Memory B cell (primary cell): ENCODE measurements at regions not wholly inside any gene's neighbourhood (a gene's known extent, or its start where the extent isn't known, plus 50 kb on each side); places are given as distances from the start of the nearest gene placed in this dataset.

ENCODE experiments used
- ATAC-seq: fragments of 150-1000 bp; cut with Tn5 transposase; 2 replicates; pipeline ENCODE4 v1.10.0; 2021; ENCODE audit warnings: low read depth, mild to moderate bottlenecking, moderate library complexity
- DNase-seq, 2 donors: peaks; one replicate each; pipeline ENCODE4 v3.0.0; 2022; ENCODE audit warnings: low spot score in 2 of 2
- H3K27ac Mint-ChIP-seq: one replicate; pipeline ENCODE4 v1.8.0; 2022; ENCODE audit warnings: mild to moderate bottlenecking, moderate library complexity, mixed read lengths
- H3K27me3 Mint-ChIP-seq: one replicate; pipeline ENCODE4 v1.8.0; 2022; ENCODE audit warnings: mixed read lengths
- H3K36me3 Mint-ChIP-seq: one replicate; pipeline ENCODE4 v1.8.0; 2022; ENCODE audit warnings: mild to moderate bottlenecking, mixed read lengths
- H3K4me1 Mint-ChIP-seq: one replicate; pipeline ENCODE4 v1.8.0; 2022; ENCODE audit warnings: mixed read lengths
- H3K4me3 Mint-ChIP-seq: one replicate; pipeline ENCODE4 v1.8.0; 2022; ENCODE audit warnings: mild to moderate bottlenecking, moderate library complexity, mixed read lengths
- H3K9me3 Mint-ChIP-seq: one replicate; pipeline ENCODE4 v1.8.0; 2022; ENCODE audit warnings: mixed read lengths

DNA sequence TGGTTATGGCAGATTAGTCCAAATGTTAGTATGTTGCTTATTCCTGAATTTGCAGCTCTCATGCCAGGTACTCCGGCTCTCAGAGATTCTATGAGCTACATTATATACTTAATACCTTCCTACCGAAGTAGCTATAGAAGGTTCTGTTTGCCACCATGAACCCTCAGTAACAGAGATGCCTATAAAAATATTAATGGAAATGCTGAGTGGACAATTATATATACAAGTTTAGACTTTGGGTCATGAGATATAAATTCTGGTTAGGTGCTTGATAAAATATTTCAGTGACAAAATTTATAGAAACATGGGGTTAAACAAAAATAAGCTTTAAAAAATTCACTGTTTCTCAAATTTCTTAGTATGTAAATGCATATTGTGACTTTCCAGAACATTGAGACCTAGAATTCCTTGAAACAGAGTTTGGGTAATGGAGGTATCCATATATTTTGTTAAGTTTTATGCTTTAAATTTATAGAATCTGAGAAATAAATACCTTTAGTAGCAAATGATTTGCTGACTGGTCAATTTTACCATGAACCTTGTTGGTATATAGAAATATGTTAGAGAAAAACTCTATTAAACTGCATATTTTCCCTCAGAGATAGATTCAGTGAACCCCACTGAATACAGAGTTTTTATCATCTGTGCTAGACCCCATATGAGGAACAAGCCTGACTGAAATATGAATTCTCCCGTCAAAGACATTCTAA is 533.5 kb downstream of the SH2D4B start:
- Mint-ChIP-seq H3K27me3 (no peaks in the 10 kb centered on the region), H3K9me3 (peaks cover 6% of the 10 kb centered on the region), H3K27ac (no peak overlapping the region), H3K4me3 (no peak overlapping the region), H3K4me1 (no peaks in the 10 kb centered on the region), H3K36me3 (no peaks in the 10 kb centered on the region)
- DNase-seq (no peak), ATAC-seq (no peak)

DNA sequence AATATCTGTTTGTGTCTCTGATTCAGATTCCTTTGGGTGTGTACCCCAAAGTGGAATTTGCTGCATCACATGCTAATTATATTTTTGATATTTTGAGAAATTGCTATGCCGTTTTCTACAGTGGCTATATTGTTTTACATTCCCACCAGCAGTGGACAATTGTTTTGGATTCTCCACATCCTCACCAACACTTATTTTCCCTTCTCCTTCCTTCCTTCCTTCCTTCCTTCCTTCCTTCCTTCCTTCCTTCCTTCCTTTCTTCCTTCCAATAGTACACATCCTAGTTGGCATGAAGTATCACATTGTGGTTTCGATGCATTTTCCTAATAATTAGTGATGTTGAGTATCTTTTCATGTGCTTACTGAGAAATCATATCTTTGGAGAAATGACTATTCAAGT is 535.5 kb downstream of the SH2D4B start:
- no peaks in the 10 kb centered on the region for H3K4me1 Mint-ChIP-seq
- H3K27ac Mint-ChIP-seq: no peak overlapping the region
- peaks cover 7% of the 10 kb centered on the region for H3K9me3 Mint-ChIP-seq
- no peaks in the 10 kb centered on the region for H3K36me3 Mint-ChIP-seq
- H3K4me3 Mint-ChIP-seq: no peak overlapping the region
- no peak for DNase-seq
- H3K27me3 Mint-ChIP-seq: no peaks in the 10 kb centered on the region
- no peak for ATAC-seq

DNA sequence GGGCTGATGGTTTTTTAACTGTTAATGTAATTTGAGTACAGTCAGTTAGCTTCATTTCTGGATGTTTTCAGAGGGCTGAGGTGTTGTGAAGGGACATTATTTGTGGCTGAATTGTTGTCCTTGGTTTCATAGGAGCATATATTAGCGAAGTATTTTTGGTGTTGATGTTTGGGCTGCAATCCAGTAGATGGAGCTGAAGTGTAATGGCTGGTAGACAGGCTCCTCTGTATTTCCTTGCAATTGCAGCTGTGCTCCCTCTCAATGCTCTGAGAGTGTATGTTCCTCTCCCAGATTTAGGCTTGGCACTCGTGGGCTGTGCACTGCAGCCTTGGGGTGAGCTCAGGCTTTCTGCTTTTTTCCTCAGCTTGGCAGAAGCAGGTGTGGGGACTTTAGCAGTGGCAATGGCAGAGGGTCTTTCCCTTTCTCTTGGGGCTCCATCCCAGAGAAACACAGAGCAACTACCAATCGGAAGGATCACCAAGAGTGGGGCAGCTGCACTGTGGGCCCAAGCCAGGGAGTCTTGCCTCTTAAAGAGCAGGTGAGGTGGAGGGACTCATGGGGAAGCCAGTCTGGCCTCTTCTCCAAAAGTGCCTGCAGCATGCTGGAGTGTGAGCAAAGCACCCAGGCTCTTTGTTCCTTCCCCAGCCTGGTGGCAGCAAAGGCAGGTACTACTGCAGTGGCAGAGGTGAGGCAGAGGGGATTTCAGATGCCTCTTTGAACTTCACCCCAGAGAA is 544.4 kb downstream of the SH2D4B start:
- DNase-seq: no peak
- no peak for ATAC-seq
- H3K27ac Mint-ChIP-seq: no peak overlapping the region
- H3K36me3 Mint-ChIP-seq: no peaks in the 10 kb centered on the region
- H3K4me3 Mint-ChIP-seq: no peak overlapping the region
- no peaks in the 10 kb centered on the region for H3K27me3 Mint-ChIP-seq
- H3K9me3 Mint-ChIP-seq: peaks cover 7% of the 10 kb centered on the region
- H3K4me1 Mint-ChIP-seq: no peaks in the 10 kb centered on the region

DNA sequence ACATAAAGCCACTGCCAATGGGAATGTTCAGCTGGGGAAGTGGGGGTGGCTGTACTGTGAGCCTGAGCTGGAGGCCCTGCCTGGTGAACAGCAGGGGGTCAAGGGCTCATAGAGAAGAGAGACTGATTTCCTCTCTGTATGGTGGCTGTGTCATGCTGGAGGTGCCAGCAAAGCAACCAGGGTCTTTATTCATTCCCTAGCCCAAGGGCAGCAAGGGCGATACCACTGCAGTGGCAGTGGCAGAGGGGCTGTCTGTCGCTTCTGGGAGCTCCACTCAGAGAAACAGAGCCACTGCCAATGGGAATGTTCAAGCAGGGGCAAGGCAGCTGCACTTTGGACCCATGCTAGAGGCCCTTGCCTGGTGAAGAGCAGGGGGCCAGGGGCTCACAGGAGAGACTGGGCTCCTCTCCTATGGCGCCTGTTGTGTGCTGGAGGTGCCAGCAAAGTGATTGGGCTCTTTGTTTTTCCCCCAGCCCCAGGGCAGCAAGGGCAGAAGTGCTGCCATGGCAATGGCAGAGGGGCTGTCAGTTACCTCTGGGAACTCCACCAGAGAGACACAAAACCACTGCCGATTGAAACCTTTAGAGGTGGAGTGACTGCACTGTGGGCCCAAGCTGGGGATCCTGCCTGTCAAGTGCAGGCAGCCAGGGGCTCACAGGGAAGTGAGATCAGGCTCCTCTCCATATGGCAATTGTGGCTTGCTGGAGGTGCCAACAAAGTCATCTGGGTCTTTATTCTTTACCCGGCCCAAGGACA is 545.1 kb downstream of the SH2D4B start:
- ATAC-seq (no peak), DNase-seq (no peak)
- H3K9me3 Mint-ChIP-seq: peaks cover 8% of the 10 kb centered on the region
- no peaks in the 10 kb centered on the region for H3K4me1 Mint-ChIP-seq
- H3K27me3 Mint-ChIP-seq: no peaks in the 10 kb centered on the region
- no peak overlapping the region for H3K4me3 Mint-ChIP-seq
- H3K27ac Mint-ChIP-seq: no peak overlapping the region
- no peaks in the 10 kb centered on the region for H3K36me3 Mint-ChIP-seq

DNA sequence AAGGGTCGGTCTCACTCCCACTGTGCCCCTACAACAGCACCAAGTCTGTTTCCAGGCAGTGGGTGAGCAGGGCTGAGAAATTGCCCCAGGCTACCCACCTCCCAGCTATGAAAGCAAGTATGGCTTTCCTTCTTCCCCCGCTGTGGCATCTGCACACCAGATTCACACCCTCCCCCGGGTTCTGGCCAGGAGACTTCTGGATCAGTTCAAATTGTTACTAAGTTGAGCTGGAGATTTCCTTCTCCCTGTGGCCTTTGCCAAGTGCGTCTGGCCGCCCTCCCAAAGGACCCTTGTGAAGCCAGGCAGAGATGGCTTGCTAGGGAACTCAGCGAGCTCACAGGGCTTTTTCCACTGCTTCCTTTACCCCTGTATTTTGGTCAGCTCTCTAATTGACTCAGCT is 555.4 kb downstream of the SH2D4B start:
- H3K9me3 Mint-ChIP-seq: peaks cover 3% of the 10 kb centered on the region
- H3K4me1 Mint-ChIP-seq: no peaks in the 10 kb centered on the region
- no peak overlapping the region for H3K27ac Mint-ChIP-seq
- H3K27me3 Mint-ChIP-seq: no peaks in the 10 kb centered on the region
- ATAC-seq (no peak), DNase-seq (no peak)
- H3K4me3 Mint-ChIP-seq: no peak overlapping the region
- H3K36me3 Mint-ChIP-seq: no peaks in the 10 kb centered on the region

DNA sequence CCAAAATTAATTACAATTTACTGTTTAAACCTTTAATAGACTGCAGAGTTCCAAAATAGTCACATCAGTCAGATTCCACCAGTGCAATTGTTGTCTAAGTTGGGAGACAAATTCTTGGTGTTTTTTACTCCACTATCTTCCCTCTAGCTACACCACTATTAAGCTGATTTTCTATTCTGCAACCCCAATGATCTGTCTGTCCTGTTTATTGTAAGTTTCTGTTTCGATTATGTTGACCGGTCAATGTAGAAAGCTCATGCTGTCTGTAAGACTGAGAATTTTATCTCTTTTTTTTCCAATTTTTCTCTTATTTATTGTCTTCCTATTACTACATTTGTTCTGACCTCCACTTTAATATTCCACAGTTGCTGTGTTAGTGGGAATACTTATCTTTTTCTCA is 557.5 kb downstream of the SH2D4B start:
- ATAC-seq: no peak

DNA sequence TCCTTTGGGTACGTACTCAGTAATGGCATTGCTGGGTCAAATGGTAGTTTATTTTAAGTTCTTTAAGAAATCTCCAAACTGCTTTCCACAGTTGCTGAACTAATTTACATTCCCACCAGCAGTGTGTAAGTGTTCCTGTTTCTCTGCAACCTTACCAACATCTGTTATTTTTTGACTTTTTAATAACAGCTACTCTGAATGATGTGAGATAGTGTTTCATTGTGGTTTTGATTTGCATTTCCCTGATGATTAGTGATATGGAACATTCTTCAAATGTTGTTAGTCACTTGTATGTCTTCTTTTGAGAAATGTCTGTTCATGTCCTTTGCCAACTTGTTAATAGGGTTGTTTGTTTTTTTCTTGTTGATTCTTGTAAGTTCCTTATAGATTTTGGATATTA is 558.9 kb downstream of the SH2D4B start:
- H3K27ac Mint-ChIP-seq: no peak overlapping the region
- no peaks in the 10 kb centered on the region for H3K4me1 Mint-ChIP-seq
- no peak for DNase-seq
- H3K27me3 Mint-ChIP-seq: no peaks in the 10 kb centered on the region
- H3K9me3 Mint-ChIP-seq: peaks cover 2% of the 10 kb centered on the region
- H3K36me3 Mint-ChIP-seq: no peaks in the 10 kb centered on the region
- ATAC-seq: no peak
- H3K4me3 Mint-ChIP-seq: no peak overlapping the region

More for the DNA sequence above, 557.5 kb downstream of the SH2D4B start:
- Mint-ChIP-seq H3K36me3 (no peaks in the 10 kb centered on the region), H3K9me3 (peaks cover 2% of the 10 kb centered on the region), H3K27me3 (no peaks in the 10 kb centered on the region), H3K27ac (no peak overlapping the region), H3K4me3 (no peak overlapping the region), H3K4me1 (no peaks in the 10 kb centered on the region)
- DNase-seq: no peak

DNA sequence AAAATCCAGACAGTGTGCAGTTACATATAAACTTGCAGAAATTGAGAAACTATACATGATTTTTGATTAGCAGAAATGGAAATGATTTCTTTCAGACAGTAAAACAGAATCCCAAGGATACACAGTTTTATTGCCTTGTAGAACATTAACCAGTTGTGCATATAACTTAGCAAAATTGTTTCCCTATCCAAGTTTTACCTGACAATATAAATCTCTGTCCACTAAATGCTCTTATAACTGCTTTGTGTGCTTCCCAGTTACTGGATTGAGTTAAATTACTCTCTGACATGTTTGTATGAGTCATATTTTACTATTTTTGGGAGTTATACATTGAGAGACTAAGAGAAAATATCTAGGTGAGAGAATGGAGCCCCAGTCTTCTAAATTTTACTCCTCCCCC is 563.4 kb downstream of the SH2D4B start:
- H3K27me3 Mint-ChIP-seq: no peaks in the 10 kb centered on the region
- H3K36me3 Mint-ChIP-seq: no peaks in the 10 kb centered on the region
- no peaks in the 10 kb centered on the region for H3K4me1 Mint-ChIP-seq
- H3K9me3 Mint-ChIP-seq: peaks cover 2% of the 10 kb centered on the region
- no peak overlapping the region for H3K4me3 Mint-ChIP-seq
- DNase-seq (no peak), ATAC-seq (no peak)
- no peak overlapping the region for H3K27ac Mint-ChIP-seq

DNA sequence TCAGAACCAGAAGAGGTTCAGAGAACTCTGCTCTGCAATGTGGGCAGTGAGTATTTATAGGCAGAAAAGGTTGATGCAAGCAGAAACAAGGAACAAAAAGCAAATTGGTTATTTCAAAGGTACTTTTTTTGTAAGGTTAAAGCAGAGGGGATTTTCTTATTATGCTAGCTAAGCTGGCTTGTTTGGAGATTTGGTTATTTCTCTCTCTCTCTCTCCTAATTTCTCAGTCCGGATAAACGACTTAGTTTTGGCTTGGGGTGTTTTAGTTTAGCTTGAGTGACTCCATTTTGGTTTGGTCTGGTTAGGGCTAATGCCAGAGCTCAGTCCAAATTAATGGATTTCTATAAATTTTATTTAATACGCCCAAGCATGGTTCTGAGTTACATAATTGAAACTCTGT is 566.8 kb downstream of the SH2D4B start:
- H3K27ac Mint-ChIP-seq: no peak overlapping the region
- H3K9me3 Mint-ChIP-seq: peaks cover 2% of the 10 kb centered on the region
- no peak for ATAC-seq
- H3K4me3 Mint-ChIP-seq: no peak overlapping the region
- no peak for DNase-seq
- no peaks in the 10 kb centered on the region for H3K36me3 Mint-ChIP-seq
- H3K4me1 Mint-ChIP-seq: no peaks in the 10 kb centered on the region
- H3K27me3 Mint-ChIP-seq: no peaks in the 10 kb centered on the region

DNA sequence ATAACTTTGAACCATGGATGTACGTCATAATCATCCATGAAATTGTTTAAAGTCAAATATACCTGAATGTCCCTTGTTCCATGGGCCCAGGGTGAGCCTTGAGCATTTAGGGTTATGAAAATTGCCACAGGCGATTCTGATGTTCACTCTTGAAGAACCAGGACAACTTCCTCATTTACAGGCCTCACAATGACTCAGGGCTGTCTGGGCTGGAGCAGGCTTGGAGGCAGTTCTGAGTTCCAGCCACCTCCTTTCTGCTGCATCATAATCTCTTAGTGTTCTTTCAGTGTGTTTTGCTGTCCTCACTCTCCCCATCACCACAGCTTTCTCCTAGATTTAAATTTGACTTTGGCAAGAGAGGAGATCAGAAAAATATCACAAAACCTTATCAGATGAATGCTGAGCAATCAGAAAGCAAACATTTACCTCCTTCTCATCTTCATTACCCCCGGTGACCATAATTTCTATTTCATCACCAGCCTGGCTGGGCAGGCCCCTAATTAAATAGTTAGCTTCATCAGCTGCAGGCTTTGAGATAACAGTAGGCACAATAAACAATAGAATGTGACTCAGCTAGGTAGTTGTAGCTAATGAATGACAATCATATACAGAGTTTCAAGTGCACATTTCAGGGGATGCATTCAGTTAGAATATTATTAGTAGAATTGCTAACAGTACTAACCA is 571.0 kb downstream of the SH2D4B start:
- H3K27ac Mint-ChIP-seq: no peak overlapping the region
- H3K9me3 Mint-ChIP-seq: peaks cover 2% of the 10 kb centered on the region
- ATAC-seq: no peak
- no peaks in the 10 kb centered on the region for H3K27me3 Mint-ChIP-seq
- no peaks in the 10 kb centered on the region for H3K4me1 Mint-ChIP-seq
- no peaks in the 10 kb centered on the region for H3K36me3 Mint-ChIP-seq
- no peak for DNase-seq
- H3K4me3 Mint-ChIP-seq: no peak overlapping the region

DNA sequence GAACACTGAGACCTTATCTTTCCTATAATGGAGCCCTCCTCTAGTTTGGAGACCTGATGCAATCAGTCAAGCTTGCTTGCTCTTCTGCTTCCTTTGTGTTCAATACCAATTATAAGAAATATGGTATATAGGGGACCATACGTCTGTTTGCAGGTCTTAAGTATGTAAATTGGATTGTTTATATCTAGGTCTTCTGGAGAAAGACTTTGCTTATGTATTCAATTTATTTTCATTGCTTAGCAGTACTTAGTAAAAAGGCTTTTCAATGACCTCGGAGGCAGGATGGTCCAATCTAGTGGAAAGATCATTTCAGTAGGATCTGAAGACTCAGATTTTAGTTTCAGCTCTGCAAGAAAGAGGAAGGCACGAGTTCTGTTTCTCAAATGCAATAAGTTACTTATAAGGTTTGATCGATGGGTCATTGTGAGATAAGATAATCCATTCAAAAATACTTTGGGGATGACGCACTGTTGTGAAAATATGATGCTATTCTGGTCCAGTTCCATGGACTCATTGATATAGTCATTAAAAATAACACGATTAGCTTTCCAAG is 571.6 kb downstream of the SH2D4B start:
- H3K27ac Mint-ChIP-seq: no peak overlapping the region
- H3K4me1 Mint-ChIP-seq: no peaks in the 10 kb centered on the region
- H3K9me3 Mint-ChIP-seq: no peaks in the 10 kb centered on the region
- ATAC-seq (no peak), DNase-seq (no peak)
- no peak overlapping the region for H3K4me3 Mint-ChIP-seq
- no peaks in the 10 kb centered on the region for H3K36me3 Mint-ChIP-seq
- no peaks in the 10 kb centered on the region for H3K27me3 Mint-ChIP-seq

DNA sequence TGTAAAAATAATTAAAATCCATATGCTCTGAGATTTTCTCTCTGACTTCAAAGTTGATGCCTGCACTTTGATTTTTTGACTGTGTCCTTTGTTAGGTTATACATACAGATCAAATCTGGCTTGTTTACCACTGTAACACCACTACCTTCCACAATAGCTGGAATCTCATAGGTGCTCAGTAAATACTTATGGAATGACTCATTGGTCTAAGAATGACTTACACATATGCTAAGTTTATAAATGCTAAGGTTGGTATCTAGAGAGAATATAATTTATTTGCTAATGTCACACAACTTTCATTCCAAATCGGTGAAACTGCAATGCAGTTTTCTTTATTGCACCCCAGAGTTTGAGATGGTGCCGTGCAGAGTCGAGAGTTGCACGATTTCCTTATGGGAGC is 578.5 kb downstream of the SH2D4B start:
- H3K4me1 Mint-ChIP-seq: no peaks in the 10 kb centered on the region
- DNase-seq (no peak), ATAC-seq (no peak)
- H3K27me3 Mint-ChIP-seq: no peaks in the 10 kb centered on the region
- H3K27ac Mint-ChIP-seq: no peak overlapping the region
- no peaks in the 10 kb centered on the region for H3K36me3 Mint-ChIP-seq
- H3K4me3 Mint-ChIP-seq: no peak overlapping the region
- H3K9me3 Mint-ChIP-seq: no peaks in the 10 kb centered on the region

DNA sequence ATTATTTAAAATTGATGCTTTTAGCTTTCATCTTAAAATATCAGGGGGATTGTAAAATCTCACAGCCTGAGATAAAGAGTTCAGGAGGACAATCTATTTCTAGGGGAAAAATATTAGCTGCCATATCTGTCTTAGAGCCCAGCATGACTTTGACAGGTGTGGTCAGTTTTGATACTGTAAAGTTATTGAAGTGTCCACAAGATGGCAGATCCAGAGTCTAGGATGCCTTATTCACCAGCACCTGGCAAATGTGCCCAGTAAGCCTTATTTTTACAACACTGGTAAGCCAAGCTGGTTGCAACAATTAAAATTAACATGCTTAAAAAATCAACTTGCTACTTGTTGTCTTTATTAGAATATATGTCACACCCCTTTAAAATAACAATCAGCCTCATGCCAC is 579.3 kb downstream of the SH2D4B start:
- no peaks in the 10 kb centered on the region for H3K36me3 Mint-ChIP-seq
- no peaks in the 10 kb centered on the region for H3K27me3 Mint-ChIP-seq
- DNase-seq (no peak), ATAC-seq (no peak)
- H3K27ac Mint-ChIP-seq: no peak overlapping the region
- H3K4me3 Mint-ChIP-seq: no peak overlapping the region
- no peaks in the 10 kb centered on the region for H3K4me1 Mint-ChIP-seq
- no peaks in the 10 kb centered on the region for H3K9me3 Mint-ChIP-seq

DNA sequence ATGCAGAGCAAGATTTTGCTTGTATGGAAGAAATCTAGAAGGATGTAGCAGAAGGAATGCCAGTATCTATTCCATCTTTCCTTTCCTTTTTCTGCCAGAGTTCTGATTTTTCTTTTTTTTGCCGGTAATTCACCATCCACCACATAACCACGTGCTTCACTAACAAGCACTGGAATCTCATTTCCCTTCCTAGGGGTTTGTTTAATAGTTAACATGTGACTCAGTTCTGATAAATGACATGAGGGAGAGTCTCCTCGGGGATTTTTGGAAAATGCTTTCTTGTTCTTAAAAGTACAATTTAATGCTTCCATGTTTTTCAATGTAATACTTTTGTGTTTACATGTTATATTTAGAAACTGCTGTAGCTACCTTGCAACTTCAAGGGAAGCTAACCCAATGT is 590.2 kb downstream of the SH2D4B start:
- H3K4me3 Mint-ChIP-seq: no peak overlapping the region
- H3K4me1 Mint-ChIP-seq: no peaks in the 10 kb centered on the region
- H3K27ac Mint-ChIP-seq: no peak overlapping the region
- no peaks in the 10 kb centered on the region for H3K36me3 Mint-ChIP-seq
- no peaks in the 10 kb centered on the region for H3K9me3 Mint-ChIP-seq
- ATAC-seq (no peak), DNase-seq (no peak)
- no peaks in the 10 kb centered on the region for H3K27me3 Mint-ChIP-seq
